ENCODE measurements at regions not wholly inside any gene's neighbourhood (a gene's known extent, or its start where the extent isn't known, plus 50 kb on each side); places are given as distances from the start of the nearest gene placed in this dataset.

DNA sequence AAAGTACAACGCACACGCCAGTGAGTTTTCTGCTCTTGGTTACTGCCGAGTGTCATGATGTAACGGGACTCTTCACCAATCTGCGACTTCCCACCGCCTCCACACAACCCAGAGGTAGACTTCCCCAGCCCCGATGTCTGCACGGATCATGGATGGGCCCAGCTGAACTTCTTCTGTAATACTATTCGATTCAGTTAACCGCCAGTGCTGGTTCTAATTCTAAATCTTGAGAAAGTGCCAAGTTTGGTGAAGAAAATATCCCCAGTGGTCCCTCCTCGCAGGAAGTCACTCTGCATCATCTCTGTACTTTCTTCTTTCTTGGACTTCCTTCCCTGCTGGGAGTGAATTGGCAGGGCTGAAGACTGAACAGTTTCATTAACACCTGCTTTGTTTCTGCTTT is 77.6 kb upstream of the SLC35F4 start:
- DNase-seq = no peak

DNA sequence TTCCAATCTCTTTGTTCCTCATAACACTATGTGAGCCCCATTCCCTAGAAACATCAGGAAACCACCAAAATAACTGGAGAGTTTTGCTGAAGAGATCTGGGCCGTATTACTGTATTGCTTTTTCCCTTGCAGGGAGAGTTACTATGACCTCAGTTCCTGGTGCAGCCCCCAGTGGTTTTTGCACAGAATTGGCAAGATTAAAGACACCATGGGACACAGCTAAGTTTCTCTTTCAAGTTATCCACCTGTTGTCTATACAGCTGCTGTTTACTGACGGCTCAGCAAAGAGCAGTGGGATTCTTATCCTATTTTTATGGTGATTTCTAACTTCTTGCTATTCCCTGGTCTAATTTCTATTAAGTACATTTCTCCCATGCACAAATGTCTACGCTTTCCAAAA is 77.1 kb upstream of the SLC35F4 start:
- no peak for DNase-seq

DNA sequence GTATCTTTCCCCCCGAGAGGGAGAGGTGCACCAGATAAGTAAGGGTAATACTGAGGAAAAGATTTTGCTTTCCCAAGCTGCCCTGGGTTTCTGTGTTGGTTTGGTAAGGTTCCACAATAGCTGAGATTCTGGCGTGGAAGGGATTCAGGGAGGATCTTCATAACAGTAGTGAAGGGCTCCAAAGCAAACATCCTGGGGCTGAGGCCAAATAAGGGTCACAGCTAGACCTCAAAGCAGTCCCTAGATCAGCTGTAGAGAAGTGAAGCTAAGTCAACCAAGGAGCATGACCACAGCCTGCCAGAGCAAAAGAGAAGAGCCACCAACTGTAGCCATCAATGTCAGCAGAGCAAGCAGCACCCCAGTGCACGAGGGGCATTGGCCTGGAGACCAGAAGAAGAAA is 73.2 kb upstream of the SLC35F4 start:
- no peak for DNase-seq

DNA sequence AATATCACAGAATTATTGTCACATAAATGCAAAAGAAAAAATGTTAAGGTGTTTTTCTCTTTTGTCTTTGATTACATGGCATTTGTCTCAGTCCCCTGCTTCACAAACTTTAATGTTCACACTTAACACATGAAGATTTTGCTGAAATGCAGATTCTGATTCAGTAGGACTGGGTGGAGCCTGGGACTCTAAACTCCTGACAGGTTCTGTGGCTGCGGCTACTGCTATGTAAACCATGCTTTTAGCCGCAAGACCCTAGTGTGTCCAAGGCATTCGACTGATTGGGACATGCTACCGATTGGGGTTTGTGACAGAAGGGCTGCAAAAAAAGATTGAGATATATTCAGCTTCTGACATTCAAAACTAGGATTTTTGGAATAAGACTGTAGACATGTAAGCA is 72.6 kb upstream of the SLC35F4 start:
- DNase-seq = no peak

DNA sequence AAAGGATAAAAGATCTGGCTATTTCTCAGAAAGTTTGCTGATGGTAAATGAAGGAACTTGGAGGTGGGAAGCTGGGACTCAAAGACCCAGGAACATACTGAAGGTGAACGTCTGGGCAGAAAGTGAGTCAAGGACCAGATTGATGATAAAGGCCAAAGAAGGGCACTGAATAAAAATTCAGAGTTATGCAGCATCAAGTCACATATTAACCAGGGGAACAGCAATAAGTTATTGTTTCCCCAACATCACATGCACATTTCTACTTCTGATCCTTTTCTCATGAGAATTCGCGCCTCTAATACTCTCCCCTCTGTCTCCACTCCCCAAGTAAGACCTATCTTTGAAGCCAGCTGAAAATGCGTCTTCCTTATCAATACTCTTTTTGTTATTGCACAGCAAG is 71.8 kb upstream of the SLC35F4 start:
- DNase-seq = no peak

DNA sequence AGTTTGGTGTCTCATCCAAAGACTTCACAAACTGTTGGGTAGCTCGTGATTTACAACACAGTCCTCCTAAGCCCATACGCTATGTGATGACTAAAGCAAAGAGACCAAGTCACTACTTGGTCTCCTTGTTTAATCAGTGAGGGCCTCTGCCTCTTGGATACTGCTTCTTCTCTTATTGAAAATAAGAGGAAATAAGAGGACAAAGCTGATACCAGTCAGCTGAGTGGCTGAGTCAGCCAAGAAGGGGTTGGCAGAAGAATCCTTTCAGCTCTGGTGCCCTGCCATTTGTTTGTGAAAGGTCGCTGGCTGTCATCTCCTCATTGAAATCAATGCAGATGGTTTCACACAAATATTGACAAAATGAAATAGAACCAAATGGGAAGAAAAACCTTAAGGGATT is 67.5 kb upstream of the SLC35F4 start:
- DNase-seq = no peak

DNA sequence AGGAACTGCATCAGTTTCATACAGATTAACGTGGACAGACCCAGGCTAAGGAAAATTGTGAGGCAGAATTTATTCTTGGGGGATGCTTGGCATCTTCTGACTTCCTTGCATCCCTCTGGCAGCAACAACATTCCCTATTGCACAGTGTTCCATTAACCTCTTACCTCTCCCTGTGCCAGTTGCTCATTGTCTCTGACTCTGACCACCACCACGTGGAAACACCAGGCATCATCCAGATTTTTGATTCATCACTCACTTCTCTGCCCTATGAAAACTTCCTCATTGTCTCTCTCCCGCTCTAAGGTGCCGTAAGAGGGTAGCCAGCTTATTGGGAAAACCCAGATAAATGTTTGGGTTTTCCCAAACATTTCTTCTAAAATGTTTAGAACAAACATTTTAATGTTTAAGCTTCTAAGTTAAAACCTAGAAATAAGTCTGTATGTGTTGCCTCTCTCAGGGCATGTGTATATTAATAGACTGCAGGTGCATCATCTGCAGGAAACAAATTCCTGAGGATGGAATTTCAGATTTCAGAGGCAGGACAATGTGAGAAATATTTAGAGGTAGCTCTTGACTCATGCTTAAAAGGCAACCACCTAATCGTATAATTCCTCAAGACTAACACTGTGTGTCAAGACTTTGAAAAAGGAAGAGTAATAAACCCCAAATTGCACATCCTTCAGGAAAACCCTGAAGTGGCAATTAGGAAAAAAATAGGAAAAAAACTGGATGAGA is 64.5 kb upstream of the SLC35F4 start:
- peak; percentile 51 to 63 for DNase-seq

DNA sequence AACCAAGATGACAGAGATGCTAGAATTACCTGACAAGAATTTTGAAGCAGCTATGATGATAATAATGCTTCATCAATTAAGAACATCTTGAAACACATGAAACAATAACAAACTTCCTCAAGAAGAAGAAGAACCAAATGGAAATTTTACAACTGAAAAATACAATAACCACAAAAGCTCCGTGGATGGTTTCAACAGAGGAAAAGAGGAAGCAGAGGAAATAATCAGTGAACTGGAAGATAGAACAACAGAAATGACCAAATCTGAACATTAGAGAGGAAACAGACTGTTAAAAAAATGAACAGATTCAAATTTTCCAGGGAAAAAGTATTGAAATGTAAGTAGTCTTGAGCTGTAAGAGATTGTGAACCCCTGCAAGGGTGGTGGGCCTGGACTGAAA is 62.8 kb upstream of the SLC35F4 start:
- no peak for DNase-seq

DNA sequence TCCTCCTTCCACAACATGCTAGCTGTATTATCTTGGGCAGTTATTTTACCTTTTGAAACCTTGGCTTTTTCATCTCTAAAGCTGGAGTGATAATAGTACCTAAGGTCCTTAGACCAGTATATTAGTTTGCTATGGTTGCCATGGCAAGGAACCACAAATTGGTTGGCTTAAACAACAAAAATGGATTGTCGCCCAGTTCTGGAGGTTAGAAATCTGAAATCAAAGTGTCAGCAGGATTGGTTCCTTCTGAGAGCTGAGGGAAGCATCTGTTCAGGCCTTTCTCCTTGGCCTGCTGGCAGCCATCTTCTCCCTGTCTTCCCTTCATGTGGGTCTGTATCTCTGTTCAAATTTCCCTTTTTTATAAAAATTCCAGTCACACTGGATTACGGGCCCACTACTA is 55.5 kb upstream of the SLC35F4 start:
- no peak for DNase-seq

DNA sequence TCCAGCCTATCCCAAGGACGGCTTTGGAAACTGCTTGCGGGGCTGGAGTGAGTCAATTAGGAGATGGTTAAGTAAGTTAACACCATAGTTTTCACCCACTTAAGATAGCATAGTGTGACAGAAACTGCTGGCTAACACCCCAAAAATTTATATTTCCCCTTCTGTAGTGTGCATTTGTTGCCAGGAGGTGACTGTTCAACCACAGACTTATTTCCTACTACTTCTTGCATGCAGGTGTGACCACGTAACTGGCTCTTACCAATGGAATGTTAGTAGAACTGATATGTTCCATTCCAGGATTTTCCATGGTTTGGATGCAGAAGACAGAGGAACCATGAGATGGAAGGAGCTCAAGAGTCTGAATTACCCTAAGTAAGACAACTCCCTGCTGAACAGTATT is 52.9 kb upstream of the SLC35F4 start:
- no peak for DNase-seq

All from SW 1271 (cell line).